H1 (cell line): ENCODE measurements at regions not wholly inside any gene's neighbourhood (a gene's known extent, or its start where the extent isn't known, plus 50 kb on each side); places are given as distances from the start of the nearest gene placed in this dataset.

Source experiments
- CTCF ChIA-PET: fragments of 300-600 bp; sonication (Branson Sonifier 250); formaldehyde crosslinking; loops from one replicate; lab custom pipeline; 2021; ENCODE audit not compliant: partially characterized antibody; lab: Charles Lee
- POLR2A ChIA-PET: fragments of 300-600 bp; sonication (Branson Sonifier 250); formaldehyde crosslinking; loops from one replicate; lab custom pipeline; 2021; ENCODE audit warnings: inconsistent platforms; ENCODE audit not compliant: partially characterized antibody; lab: Charles Lee
- DNase-seq, 2 experiments: peaks; one replicate each; pipeline versions ENCODE4 v3.0.0 to v3.0.0-alpha.2; 2010 to 2022; ENCODE audit warnings: low spot score in 2 of 2, low read depth in 1 of 2, mixed read lengths in 1 of 2
- FAIRE-seq: peaks from 2 replicates; lab custom pipeline; 2011; peaks lifted over from hg19 to GRCh38; lab: Jason Lieb, UNC
- H2AFZ ChIP-seq: 2 replicates; pipeline ENCODE4 v1.8.1; 2012; ENCODE audit warnings: low read length, inconsistent platforms
- H2AK5ac ChIP-seq: 2 replicates; pipeline ENCODE4 v1.6.1; 2013; ENCODE audit warnings: low read depth, low read length
- H2BK120ac ChIP-seq: replicated peaks from 2 replicates; pipeline ENCODE3; 2013; ENCODE audit warnings: low read depth, low read length, inconsistent platforms
- H2BK12ac ChIP-seq: 2 replicates; pipeline ENCODE4 v1.6.1; 2013; ENCODE audit warnings: low read depth, low read length
- H2BK15ac ChIP-seq: 2 replicates; pipeline ENCODE4 v1.6.1; 2013; ENCODE audit warnings: low read length
- H2BK20ac ChIP-seq: 2 replicates; pipeline ENCODE4 v1.6.1; 2013; ENCODE audit warnings: low read length
- H2BK5ac ChIP-seq: 2 replicates; pipeline ENCODE4 v1.6.1; 2013; ENCODE audit warnings: low read depth, low read length
- H3K14ac ChIP-seq: 2 replicates; pipeline ENCODE4 v1.6.1; 2013; ENCODE audit warnings: inconsistent platforms; ENCODE audit not compliant: insufficient read length
- H3K18ac ChIP-seq: 2 replicates; pipeline ENCODE4 v1.6.1; 2013; ENCODE audit warnings: low read length; ENCODE audit errors: extremely low read depth
- H3K23ac ChIP-seq: 2 replicates; pipeline ENCODE4 v1.6.1; 2013; ENCODE audit warnings: inconsistent platforms; ENCODE audit not compliant: insufficient read length
- H3K23me2 ChIP-seq: 2 replicates; pipeline ENCODE4 v1.6.1; 2013; ENCODE audit warnings: low read depth, low read length
- H3K27ac ChIP-seq: 2 replicates; pipeline ENCODE4 v1.6.1; 2011; ENCODE audit warnings: low read depth, low read length, inconsistent platforms
- H3K27me3 ChIP-seq, 4 experiments: replicated peaks in 1 of 4; 1 replicate in 1 of 4; 2 replicates in 3 of 4; pipeline versions ENCODE4 v1.6.1 to v1.8.1; 2011 to 2013; ENCODE audit warnings: low read length in 3 of 4, mild to moderate bottlenecking in 3 of 4, inconsistent platforms in 2 of 4, mixed read lengths in 2 of 4, moderate library complexity in 1 of 4; ENCODE audit not compliant: control insufficient read depth in 3 of 4, insufficient read depth in 3 of 4; ENCODE audit errors: extremely low read depth in 1 of 4
- H3K36me3 ChIP-seq, 4 experiments: 2 replicates each; pipeline versions ENCODE4 v1.6.1 to v1.8.1; 2011 to 2013; ENCODE audit warnings: mild to moderate bottlenecking in 4 of 4, low read length in 3 of 4, moderate library complexity in 2 of 4, control low read depth in 1 of 4, inconsistent platforms in 1 of 4; ENCODE audit not compliant: insufficient read depth in 4 of 4, control insufficient read depth in 2 of 4
- H3K4ac ChIP-seq: replicated peaks from 2 replicates; pipeline ENCODE3; 2013; ENCODE audit warnings: low read length, low read depth, mixed read lengths, inconsistent platforms; ENCODE audit not compliant: insufficient read length
- H3K4me1 ChIP-seq, 4 experiments: replicated peaks in 1 of 4; 1 replicate in 1 of 4; 2 replicates in 3 of 4; pipeline versions ENCODE4 v1.6.1 to v1.8.1; 2011 to 2013; ENCODE audit warnings: low read length in 3 of 4, inconsistent platforms in 2 of 4, mixed read lengths in 1 of 4; ENCODE audit not compliant: insufficient read depth in 4 of 4, control insufficient read depth in 3 of 4
- H3K4me2 ChIP-seq, 2 experiments: 2 replicates each; pipeline versions ENCODE4 v1.6.1 to v1.8.1; 2011 to 2013; ENCODE audit warnings: low read depth in 2 of 2, low read length in 2 of 2, control low read depth in 1 of 2, inconsistent platforms in 1 of 2, mild to moderate bottlenecking in 1 of 2; ENCODE audit not compliant: insufficient read depth in 1 of 2
- H3K4me3 ChIP-seq, 4 experiments: fragments of 200-600, 300-600 bp in 1 of 4; sonication (generic), shearing (Covaris generic), sonication (Bioruptor Twin) in 1 of 4; 2 replicates each; pipeline versions ENCODE4 v1.5.1 to v1.8.1; 2011 to 2016; ENCODE audit warnings: low read length in 4 of 4, low read depth in 3 of 4, control low read depth in 2 of 4, inconsistent platforms in 2 of 4, mild to moderate bottlenecking in 2 of 4, mixed read lengths in 1 of 4, moderate library complexity in 1 of 4; ENCODE audit not compliant: insufficient read depth in 2 of 4; ENCODE audit errors: extremely low read depth in 1 of 4
- H3K56ac ChIP-seq: replicated peaks from 2 replicates; pipeline ENCODE3; 2013; ENCODE audit warnings: low read depth, mild to moderate bottlenecking, mixed read lengths, low read length, inconsistent platforms; ENCODE audit not compliant: insufficient read length
- H3K79me1 ChIP-seq: 2 replicates; pipeline ENCODE4 v1.6.1; 2013; ENCODE audit warnings: low read depth, low read length, control low read depth
- H3K79me2 ChIP-seq, 2 experiments: 2 replicates each; pipeline versions ENCODE4 v1.6.1 to v1.8.1; 2012 to 2013; ENCODE audit warnings: low read length in 2 of 2, mild to moderate bottlenecking in 2 of 2, inconsistent platforms in 1 of 2; ENCODE audit not compliant: insufficient read depth in 2 of 2, control insufficient read depth in 1 of 2
- H3K9ac ChIP-seq, 4 experiments: replicated peaks in 1 of 4; 1 replicate in 1 of 4; 2 replicates in 3 of 4; pipeline versions ENCODE4 v1.6.1 to v1.8.1; 2011 to 2013; ENCODE audit warnings: low read depth in 3 of 4, low read length in 3 of 4, control low read depth in 2 of 4, mild to moderate bottlenecking in 2 of 4, moderate library complexity in 2 of 4, inconsistent platforms in 1 of 4; ENCODE audit errors: extremely low read depth in 1 of 4
- H3K9me3 ChIP-seq, 2 experiments: 2 replicates each; pipeline versions ENCODE4 v1.6.1 to v1.8.1; 2012 to 2013; ENCODE audit warnings: mild to moderate bottlenecking in 2 of 2, moderate library complexity in 2 of 2, control low read depth in 1 of 2, inconsistent platforms in 1 of 2, low read depth in 1 of 2, low read length in 1 of 2, mixed read lengths in 1 of 2; ENCODE audit not compliant: insufficient read depth in 2 of 2
- H4K20me1 ChIP-seq, 2 experiments: replicated peaks in 1 of 2; 2 replicates each; pipeline versions ENCODE3 to v1.8.1; 2011 to 2013; ENCODE audit warnings: inconsistent platforms in 2 of 2, low read length in 2 of 2, mild to moderate bottlenecking in 1 of 2; ENCODE audit not compliant: insufficient read depth in 2 of 2, control insufficient read depth in 1 of 2
- H4K5ac ChIP-seq: 2 replicates; pipeline ENCODE4 v1.6.1; 2013; ENCODE audit warnings: low read length, low read depth, mixed read lengths, inconsistent platforms; ENCODE audit not compliant: insufficient read length
- H4K8ac ChIP-seq: 2 replicates; pipeline ENCODE4 v1.8.0; 2013; ENCODE audit warnings: mild to moderate bottlenecking, moderate library complexity, low read length, inconsistent platforms; ENCODE audit not compliant: insufficient read depth; ENCODE audit errors: extremely low read depth
- H4K91ac ChIP-seq: replicated peaks from 2 replicates; pipeline ENCODE3; 2013; ENCODE audit warnings: low read length, mixed read lengths, inconsistent platforms; ENCODE audit not compliant: insufficient read length
- BACH1 ChIP-seq: IDR thresholded peaks from 2 replicates; pipeline ENCODE4 v1.6.1; 2012; ENCODE audit warnings: low read length, improper control_type of control experiment
- E2F6 ChIP-seq: IDR thresholded peaks from 2 replicates; pipeline ENCODE4 v1.6.1; 2012; ENCODE audit warnings: inconsistent platforms
- MAFK ChIP-seq: IDR thresholded peaks from 2 replicates; pipeline ENCODE4 v1.6.1; 2012; ENCODE audit warnings: low read depth, mild to moderate bottlenecking, improper control_type of control experiment, low read length
- MAX ChIP-seq: IDR thresholded peaks from 2 replicates; pipeline ENCODE4 v1.6.1; 2012; ENCODE audit warnings: inconsistent platforms
- POU5F1 ChIP-seq: IDR thresholded peaks from 2 replicates; pipeline ENCODE4 v1.6.1; 2011; ENCODE audit warnings: low read depth, mild to moderate bottlenecking, low read length, moderate library complexity
- TAF1 ChIP-seq: IDR thresholded peaks from 2 replicates; pipeline ENCODE4 v1.6.1; 2011; ENCODE audit warnings: mild to moderate bottlenecking, low read depth, low read length
- WGBS, 2 experiments: shearing (Covaris generic) in 1 of 2; methylation state at CpG; one replicate each; pipeline versions ENCODE4 v1.1.6 to v1.1.7; 2013 to 2015; ENCODE audit warnings: low lambda C conversion rate in 2 of 2, mixed read lengths in 2 of 2, inconsistent platforms in 1 of 2, low coverage in 1 of 2, missing lambda C conversion rate in 1 of 2; ENCODE audit not compliant: insufficient replicate concordance in 2 of 2, insufficient coverage in 1 of 2, insufficient read length in 1 of 2; ENCODE audit errors: extremely low coverage in 1 of 2, missing lambda C conversion rate in 1 of 2; 5-methylcytosine and 5-hydroxymethylcytosine counted together

GRCh38 chr1:165053351-165053750 is 303.2 kb downstream of the LMX1A start:
- H3K9me3 ChIP-seq: no peaks in the 10 kb centered on the region
- no peak overlapping the region for H3K9ac ChIP-seq
- H3K14ac ChIP-seq: no peak overlapping the region
- no peak overlapping the region for H3K27ac ChIP-seq
- H3K23ac ChIP-seq: no peak overlapping the region
- H2BK15ac ChIP-seq: no peak overlapping the region
- DNase-seq (no peak), FAIRE-seq (no peak)
- 40% methylated on average over 2 of the region's 2 CpGs; no CpG with 5 or more reads in 1 of the 2 experiments for WGBS, 2 experiments
- ChIA-PET CTCF (interaction anchor here (0.6 to 1.9 kb wide), 6 partner anchors 9 to 1235 kb away, joined by 3 to 5 read pairs (median 4); no protein-coding TSS in a partner anchor), POLR2A (interaction anchor here (1.2 kb wide), 1 partner anchor 11 kb away, joined by 3 read pairs; no protein-coding TSS in a partner anchor)
- no peak overlapping the region for H2BK20ac ChIP-seq
- H4K5ac ChIP-seq: peak overlapping the region; percentile 45
- H3K56ac ChIP-seq: no peak overlapping the region
- H3K27me3 ChIP-seq: no peaks in the 10 kb centered on the region; a peak in 1 of 7 replicates
- no peaks in the 10 kb centered on the region; the same call in none of the 2 replicates for H3K23me2 ChIP-seq
- no peak overlapping the region for H3K18ac ChIP-seq
- H3K36me3 ChIP-seq: no peaks in the 10 kb centered on the region
- H3K4ac ChIP-seq: no peak overlapping the region
- no peak overlapping the region for H4K91ac ChIP-seq
- no peaks in the 10 kb centered on the region for H3K79me2 ChIP-seq
- TF ChIP-seq E2F6 (peak; percentile 63), POU5F1 (peak; percentile 87; the same call in 1 of the 2 replicates), MAX (peak; percentile 59), MAFK (peak; percentile 89), TAF1 (no peak), BACH1 (peak; percentile 88)
- no peak overlapping the region for H2BK5ac ChIP-seq
- H2AFZ ChIP-seq: no peak overlapping the region
- H2BK120ac ChIP-seq: no peak overlapping the region
- H3K79me1 ChIP-seq: no peaks in the 10 kb centered on the region
- H2AK5ac ChIP-seq: no peak overlapping the region; the same call in 1 of the 2 replicates
- peaks cover 0 to 6% (median 1%) of the 10 kb centered on the region in 4 experiments; a peak in 4 of 7 replicates for H3K4me1 ChIP-seq
- H4K20me1 ChIP-seq: no peaks in the 10 kb centered on the region
- H3K4me2 ChIP-seq: no peak overlapping the region
- no peak overlapping the region for H4K8ac ChIP-seq
- H3K4me3 ChIP-seq: no peak overlapping the region
- no peak overlapping the region for H2BK12ac ChIP-seq
